Prostate gland (tissue), 2 donors: ENCODE measurements at regions not wholly inside any gene's neighbourhood (a gene's known extent, or its start where the extent isn't known, plus 50 kb on each side); places are given as distances from the start of the nearest gene placed in this dataset.

ENCODE experiments used
- CTCF ChIP-seq, 4 experiments: fragments of 200-600 bp in 2 of 4; fragments of 450-650 bp in 2 of 4; sonication (generic) in 2 of 4; IDR thresholded peaks; 1 replicate in 3 of 4; 2 replicates in 1 of 4; pipeline ENCODE4 v1.5.1; 2016 to 2019; ENCODE audit warnings: antibody characterized with exemption in 4 of 4, mild to moderate bottlenecking in 2 of 4, moderate library complexity in 2 of 4
- POLR2A ChIP-seq: fragments of 450-650 bp; IDR thresholded peaks from one replicate; pipeline ENCODE4 v1.6.1; 2016; ENCODE audit warnings: antibody characterized with exemption, mild to moderate bottlenecking

GRCh38 chr3:163632722-163633121 lies 1445.6 kb downstream of the SI start:
- TF ChIP-seq CTCF (IDR thresholded peaks at IDR 0.05) (no peak), POLR2A (no peak)
